Stomach (tissue), 8 donors: ENCODE measurements at regions not wholly inside any gene's neighbourhood (a gene's known extent, or its start where the extent isn't known, plus 50 kb on each side); places are given as distances from the start of the nearest gene placed in this dataset.

ENCODE experiments used
- DNase-seq, 2 donors: peaks; one replicate each; pipeline versions ENCODE4 v3.0.0 to v3.0.0-alpha.2; 2013 to 2019
- H3K27ac ChIP-seq, 5 donors: fragments of 200-600 bp in 4 of 5; sonication (generic) in 4 of 5; one replicate each; pipeline ENCODE4 v1.5.1; 2013 to 2019; ENCODE audit warnings: mild to moderate bottlenecking in 1 of 5, moderate library complexity in 1 of 5
- H3K27me3 ChIP-seq, 3 donors: fragments of 200-600 bp; sonication (generic); one replicate each; pipeline ENCODE4 v1.5.1; 2017 to 2019; ENCODE audit warnings: mixed run types in 1 of 3
- H3K36me3 ChIP-seq, 4 donors: fragments of 200-600 bp; sonication (generic); 1 replicate in 3 of 4; 2 replicates in 1 of 4; pipeline ENCODE4 v1.5.1; 2016 to 2019
- H3K4me1 ChIP-seq, 4 donors: fragments of 200-600 bp; sonication (generic); one replicate each; pipeline ENCODE4 v1.5.1; 2016 to 2019
- H3K4me3 ChIP-seq, 4 donors: fragments of 200-600 bp; sonication (generic) in 3 of 4; one replicate each; pipeline ENCODE4 v1.5.1; 2016 to 2019; ENCODE audit warnings: mild to moderate bottlenecking in 1 of 4
- H3K9me3 ChIP-seq, 4 donors: fragments of 200-600 bp; sonication (generic); one replicate each; pipeline ENCODE4 v1.5.1; 2016 to 2019
- CTCF ChIP-seq, 7 experiments: fragments of 450-650 bp in 4 of 7; fragments of 200-600 bp in 3 of 7; sonication (generic) in 3 of 7; IDR thresholded peaks; one replicate each; pipeline ENCODE4 v1.5.1; 2016 to 2019; ENCODE audit warnings: antibody characterized with exemption in 7 of 7, control low read depth in 2 of 7, mild to moderate bottlenecking in 1 of 7
- EP300 ChIP-seq: sonication (generic); formaldehyde crosslinking; IDR thresholded peaks from one replicate; pipeline ENCODE4 v1.6.1; 2017; ENCODE audit warnings: antibody characterized with exemption
- POLR2A ChIP-seq, 4 donors: fragments of 450-650 bp; IDR thresholded peaks; one replicate each; pipeline ENCODE4 v1.6.1; 2016; ENCODE audit warnings: antibody characterized with exemption in 4 of 4, control low read depth in 2 of 4, mild to moderate bottlenecking in 1 of 4, moderate library complexity in 1 of 4
- POLR2AphosphoS5 ChIP-seq, 3 donors: sonication (generic); formaldehyde crosslinking; IDR thresholded peaks; one replicate each; pipeline ENCODE4 v1.6.1; 2016; ENCODE audit warnings: antibody characterized with exemption in 3 of 3
- WGBS, 5 donors: extraction: QIAGEN DNeasy Blood & Tissue Kit in 3 of 5; methylation state at CpG; one replicate each; pipeline versions ENCODE4 v1.1.5 to v1.1.7; 2013 to 2018; 5-methylcytosine and 5-hydroxymethylcytosine counted together
- intact Hi-C: fragments of 100-400 bp; cut with DNase I; formaldehyde crosslinking; loops from one replicate; pipeline ENCODE4 v1.15.1; 2023; ENCODE audit warnings: low total_unique reads
- donor health status: healthy with polysubstance abuse.
- donor health status: Bipolar disorder and iron deficiency.
- donor health status: healthy.

- intact Hi-C loops: no loop called here
- Histone ChIP-seq H3K27me3 (peaks cover 0 to 63% (median 0%) of the 10 kb centered on the region in 3 donors), H3K36me3 (no peaks in the 10 kb centered on the region), H3K27ac (no peak overlapping the region), H3K4me1 (no peaks in the 10 kb centered on the region), H3K4me3 (no peak overlapping the region), H3K9me3 (no peaks in the 10 kb centered on the region)
- TF ChIP-seq CTCF (IDR thresholded peaks at IDR 0.05): no peak
- 79 to 87% (median 81%) methylated on average over 3 to 5 of the region's 5 CpGs for WGBS, 5 donors
- no peak for DNase-seq
Observed at GRCh38 chr20:56945901-56946300, 316.8 kb downstream of the TFAP2C start.

GRCh38 chr20:56949318-56949717 is 317.1 kb downstream of the BMP7 start:
- no peak for DNase-seq
- Histone ChIP-seq H3K27me3 (peaks cover 0 to 71% (median 0%) of the 10 kb centered on the region in 3 donors), H3K4me1 (no peaks in the 10 kb centered on the region), H3K4me3 (no peak overlapping the region), H3K27ac (no peak overlapping the region), H3K9me3 (no peaks in the 10 kb centered on the region), H3K36me3 (no peaks in the 10 kb centered on the region)
- 60 to 81% (median 71%) methylated on average over 6 of the region's 6 CpGs for WGBS, 5 donors
- intact Hi-C loops: no loop called here
- TF ChIP-seq POLR2AphosphoS5 (IDR thresholded peaks at IDR 0.05) (no peak), EP300 (no peak), POLR2A (IDR thresholded peaks at IDR 0.05) (no peak), CTCF (IDR thresholded peaks at IDR 0.05) (no peak)

- peaks cover 0 to 69% (median 15%) of the 10 kb centered on the region in 3 donors for H3K27me3 ChIP-seq
- intact Hi-C loops: no loop called here
- TF ChIP-seq EP300 (no peak), POLR2A (IDR thresholded peaks at IDR 0.05) (no peak), POLR2AphosphoS5 (IDR thresholded peaks at IDR 0.05) (no peak), CTCF (IDR thresholded peaks at IDR 0.05) (no peak)
- H3K4me1 ChIP-seq: no peaks in the 10 kb centered on the region
- 54 to 67% (median 60%) methylated on average over 19 of the region's 19 CpGs for WGBS, 5 donors
- no peaks in the 10 kb centered on the region for H3K36me3 ChIP-seq
- no peak for DNase-seq
- H3K9me3 ChIP-seq: no peaks in the 10 kb centered on the region
- H3K27ac ChIP-seq: no peak overlapping the region
- H3K4me3 ChIP-seq: no peak overlapping the region
Observed at GRCh38 chr20:56952258-56953047, 314.0 kb downstream of the BMP7 start.

- no peak overlapping the region for H3K27ac ChIP-seq
- 82 to 88% (median 85%) methylated on average over 24 of the region's 24 CpGs for WGBS, 5 donors
- TF ChIP-seq CTCF (IDR thresholded peaks at IDR 0.05): no peak
- TF ChIP-seq EP300: no peak
- no peak for TF ChIP-seq POLR2AphosphoS5 (IDR thresholded peaks at IDR 0.05)
- TF ChIP-seq POLR2A (IDR thresholded peaks at IDR 0.05): no peak
- no peak overlapping the region for H3K4me3 ChIP-seq
- H3K27me3 ChIP-seq: peaks cover 0 to 74% (median 22%) of the 10 kb centered on the region in 3 donors
- H3K4me1 ChIP-seq: no peaks in the 10 kb centered on the region
- no peaks in the 10 kb centered on the region for H3K36me3 ChIP-seq
- DNase-seq: no peak
- intact Hi-C loops: no loop called here
- H3K9me3 ChIP-seq: no peaks in the 10 kb centered on the region
Observed at GRCh38 chr20:56953048-56953586, 313.3 kb downstream of the BMP7 start.
